Sigmoid colon (tissue), 4 donors: ENCODE measurements at regions not wholly inside any gene's neighbourhood (a gene's known extent, or its start where the extent isn't known, plus 50 kb on each side); places are given as distances from the start of the nearest gene placed in this dataset.

Experiments
- CTCF ChIP-seq, 4 experiments: fragments of 450-650 bp in 3 of 4; fragments of 200-600 bp in 1 of 4; IDR thresholded peaks; one replicate each; pipeline ENCODE4 v1.5.1; 2016 to 2019; ENCODE audit warnings: antibody characterized with exemption in 4 of 4, mild to moderate bottlenecking in 3 of 4, moderate library complexity in 2 of 4
- POLR2A ChIP-seq, 2 donors: fragments of 450-650 bp; IDR thresholded peaks; one replicate each; pipeline ENCODE4 v1.6.1; 2016; ENCODE audit warnings: antibody characterized with exemption in 2 of 2, mild to moderate bottlenecking in 2 of 2, moderate library complexity in 2 of 2
- POLR2AphosphoS5 ChIP-seq, 4 donors: sonication (generic); formaldehyde crosslinking; IDR thresholded peaks; one replicate each; pipeline ENCODE4 v1.6.1; 2017; ENCODE audit warnings: antibody characterized with exemption in 4 of 4

- no peak for TF ChIP-seq POLR2A (IDR thresholded peaks at IDR 0.05)
- TF ChIP-seq CTCF (IDR thresholded peaks at IDR 0.05) = no peak
- TF ChIP-seq POLR2AphosphoS5 (IDR thresholded peaks at IDR 0.05) = no peak
These were observed 129.1 kb upstream of the CARMIL1 start for GRCh38 chr6:25150031-25150430.
